ENCODE measurements at regions not wholly inside any gene's neighbourhood (a gene's known extent, or its start where the extent isn't known, plus 50 kb on each side); places are given as distances from the start of the nearest gene placed in this dataset.
"Not testable (repeated sequence)": the region's sequence is repeated elsewhere in the genome, so short reads cannot be mapped to it uniquely, and the experiment has no call there.

- DNase-seq (ENCODE audit: low spot score), result no peak
Observed at GRCh38 chrX:95218976-95219375, 1465.7 kb upstream of the DIAPH2 start.

GRCh38 chrX:95248386-95248785, 1436.3 kb upstream of the DIAPH2 start:
- DNase-seq (ENCODE audit: low spot score), result no peak

- no peak for DNase-seq (ENCODE audit: low spot score)
Observed at GRCh38 chrX:95290455-95290854, 1394.2 kb upstream of the DIAPH2 start.

- DNase-seq (ENCODE audit: low spot score), result no peak
Observed at GRCh38 chrX:95291561-95291960, 1393.1 kb upstream of the DIAPH2 start.

GRCh38 chrX:95318882-95319281, 1365.8 kb upstream of the DIAPH2 start:
- no peak for DNase-seq (ENCODE audit: low spot score)

GRCh38 chrX:95325185-95325584, 1359.5 kb upstream of the DIAPH2 start:
- no peak for DNase-seq (ENCODE audit: low spot score)

- no peak for DNase-seq (ENCODE audit: low spot score)
Observed at GRCh38 chrX:95330292-95330691, 1354.3 kb upstream of the DIAPH2 start.

GRCh38 chrX:95332530-95332929, 1352.1 kb upstream of the DIAPH2 start:
- DNase-seq (ENCODE audit: low spot score), result no peak

GRCh38 chrX:95346856-95347255, 1337.8 kb upstream of the DIAPH2 start:
- DNase-seq (ENCODE audit: low spot score), result no peak

- DNase-seq (ENCODE audit: low spot score), result no peak
Observed at GRCh38 chrX:95350774-95351488, 1333.7 kb upstream of the DIAPH2 start.

GRCh38 chrX:95367286-95367685, 1317.4 kb upstream of the DIAPH2 start:
- DNase-seq (ENCODE audit: low spot score), result no peak

- no peak for DNase-seq (ENCODE audit: low spot score)
Observed at GRCh38 chrX:95382799-95383198, 1301.8 kb upstream of the DIAPH2 start.

- DNase-seq (ENCODE audit: low spot score), result no peak
Observed at GRCh38 chrX:95383778-95384177, 1300.9 kb upstream of the DIAPH2 start.

GRCh38 chrX:95427389-95427788, 1257.3 kb upstream of the DIAPH2 start:
- DNase-seq (ENCODE audit: low spot score), result no peak

GRCh38 chrX:95435198-95435597, 1249.4 kb upstream of the DIAPH2 start:
- no peak for DNase-seq (ENCODE audit: low spot score)

GRCh38 chrX:95441836-95442235, 1242.8 kb upstream of the DIAPH2 start:
- DNase-seq (ENCODE audit: low spot score), result no peak

GRCh38 chrX:95484781-95485180, 1199.9 kb upstream of the DIAPH2 start:
- no peak for DNase-seq (ENCODE audit: low spot score)

GRCh38 chrX:95505721-95506120, 1178.9 kb upstream of the DIAPH2 start:
- DNase-seq (ENCODE audit: low spot score), result no peak

- no peak for DNase-seq (ENCODE audit: low spot score)
Observed at GRCh38 chrX:95509474-95509873, 1175.2 kb upstream of the DIAPH2 start.

GRCh38 chrX:95524018-95524417, 1160.6 kb upstream of the DIAPH2 start:
- not testable (repeated sequence) for DNase-seq (ENCODE audit: low spot score)

GRCh38 chrX:95536111-95536510, 1148.5 kb upstream of the DIAPH2 start:
- DNase-seq (ENCODE audit: low spot score), result no peak

GRCh38 chrX:95536661-95537060, 1148.0 kb upstream of the DIAPH2 start:
- DNase-seq (ENCODE audit: low spot score), result no peak

GRCh38 chrX:95539041-95539440, 1145.6 kb upstream of the DIAPH2 start:
- no peak for DNase-seq (ENCODE audit: low spot score)

- not testable (repeated sequence) for DNase-seq (ENCODE audit: low spot score)
Observed at GRCh38 chrX:95549552-95549951, 1135.1 kb upstream of the DIAPH2 start.

Measured in ecto neural progenitor cell (in vitro differentiated cells).